HL-60 (cell line): ENCODE measurements at regions not wholly inside any gene's neighbourhood (a gene's known extent, or its start where the extent isn't known, plus 50 kb on each side); places are given as distances from the start of the nearest gene placed in this dataset.

Experiments used
- DNase-seq, 2 experiments: peaks; one replicate each; pipeline ENCODE4 v3.0.0-alpha.2; 2010 to 2020; ENCODE audit warnings: low read depth in 1 of 2, low spot score in 1 of 2
- H3K27ac ChIP-seq: fragments of 250-450 bp; sonication (Bioruptor Pico); replicated peaks from 2 replicates; pipeline ENCODE4 v1.5.1; 2020; ENCODE audit warnings: mild to moderate bottlenecking, moderate library complexity
- H3K27me3 ChIP-seq: fragments of 250-450 bp; sonication (Bioruptor Pico); 2 replicates; pipeline ENCODE4 v1.5.1; 2021; ENCODE audit warnings: mild to moderate bottlenecking, moderate library complexity; ENCODE audit not compliant: insufficient read depth, poor library complexity, severe bottlenecking
- H3K4me3 ChIP-seq: replicated peaks from 2 replicates; pipeline ENCODE4 v1.5.1; 2011; ENCODE audit warnings: mild to moderate bottlenecking, control low read depth, low read length; ENCODE audit not compliant: insufficient read depth
- GABPA ChIP-seq: IDR thresholded peaks from 2 replicates; pipeline ENCODE4 v1.6.1; 2012; ENCODE audit warnings: low read depth
- POLR2AphosphoS5 ChIP-seq: IDR thresholded peaks from 2 replicates; pipeline ENCODE4 v1.6.1; 2012; ENCODE audit warnings: low read depth
- SPI1 ChIP-seq: IDR thresholded peaks from 2 replicates; pipeline ENCODE4 v1.6.1; 2012; ENCODE audit warnings: low read depth, mild to moderate bottlenecking, borderline replicate concordance
- TF ChIP-seq, protein P1 (sequence below): IDR thresholded peaks from 2 replicates; pipeline ENCODE4 v1.6.1; 2012; ENCODE audit warnings: low read depth; ENCODE audit not compliant: insufficient replicate concordance
- TF ChIP-seq, protein P2 (sequence below): IDR thresholded peaks from one replicate; pipeline ENCODE4 v1.5.1; 2011; ENCODE audit warnings: low read length, control low read depth, inconsistent platforms; ENCODE audit not compliant: insufficient read depth

DNA sequence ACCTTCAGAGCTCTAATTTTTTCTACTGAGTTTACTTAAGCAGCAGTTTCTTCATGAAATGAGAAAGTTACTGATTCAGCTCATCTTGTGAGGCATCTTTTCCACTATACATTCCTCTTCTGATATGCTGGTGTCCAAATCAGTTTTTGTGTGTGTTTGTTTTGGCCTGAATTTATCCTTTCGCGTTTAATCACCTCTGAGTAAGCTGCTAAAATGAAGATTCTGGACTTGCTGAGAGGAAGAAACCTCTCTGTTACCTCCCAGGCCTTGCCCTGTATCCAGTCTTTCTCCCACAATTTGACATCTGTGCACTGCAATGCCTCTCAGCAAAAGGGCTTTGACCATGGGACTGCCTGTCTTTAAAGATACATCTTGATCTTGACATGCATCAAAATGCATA lies 536.2 kb upstream of the NRSN1 start:
- TF ChIP-seq POLR2AphosphoS5, result no peak
- Histone ChIP-seq H3K27ac (no peak overlapping the region), H3K27me3 (no peaks in the 10 kb centered on the region), H3K4me3 (no peak overlapping the region)
- DNase-seq, result no peak

DNA sequence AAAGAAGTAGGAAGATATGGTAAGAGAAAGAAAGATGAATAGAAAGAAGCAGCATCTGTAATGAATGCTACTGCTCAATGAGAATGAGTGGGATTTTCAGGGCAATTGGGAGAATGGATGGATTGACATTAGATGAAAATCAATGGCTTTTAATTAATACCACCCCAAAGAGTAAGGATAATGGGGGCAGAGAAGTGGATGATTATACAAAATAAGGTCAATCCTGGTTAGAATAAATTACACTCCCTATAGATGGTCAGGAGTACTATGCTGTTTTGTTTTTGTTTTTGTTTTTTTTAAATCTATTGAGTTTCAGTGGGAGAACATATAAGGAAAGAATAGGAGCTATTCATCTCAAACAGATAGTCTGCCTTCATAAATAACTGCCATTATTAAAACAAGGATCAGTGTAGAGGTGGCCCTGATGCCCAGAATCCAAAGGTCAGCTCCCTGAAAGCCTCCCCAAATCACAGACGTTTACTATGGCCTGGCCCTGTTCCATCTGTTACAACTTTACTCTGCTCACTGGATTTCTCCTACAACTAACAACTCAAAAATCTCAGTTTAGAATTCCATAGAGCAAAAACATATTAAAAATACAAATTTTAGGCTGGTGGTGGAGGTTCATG lies 535.4 kb upstream of the NRSN1 start:
- DNase-seq, result no peak
- Histone ChIP-seq H3K4me3 (no peak overlapping the region), H3K27ac (no peak overlapping the region), H3K27me3 (no peaks in the 10 kb centered on the region)
- TF ChIP-seq, protein P1, sequence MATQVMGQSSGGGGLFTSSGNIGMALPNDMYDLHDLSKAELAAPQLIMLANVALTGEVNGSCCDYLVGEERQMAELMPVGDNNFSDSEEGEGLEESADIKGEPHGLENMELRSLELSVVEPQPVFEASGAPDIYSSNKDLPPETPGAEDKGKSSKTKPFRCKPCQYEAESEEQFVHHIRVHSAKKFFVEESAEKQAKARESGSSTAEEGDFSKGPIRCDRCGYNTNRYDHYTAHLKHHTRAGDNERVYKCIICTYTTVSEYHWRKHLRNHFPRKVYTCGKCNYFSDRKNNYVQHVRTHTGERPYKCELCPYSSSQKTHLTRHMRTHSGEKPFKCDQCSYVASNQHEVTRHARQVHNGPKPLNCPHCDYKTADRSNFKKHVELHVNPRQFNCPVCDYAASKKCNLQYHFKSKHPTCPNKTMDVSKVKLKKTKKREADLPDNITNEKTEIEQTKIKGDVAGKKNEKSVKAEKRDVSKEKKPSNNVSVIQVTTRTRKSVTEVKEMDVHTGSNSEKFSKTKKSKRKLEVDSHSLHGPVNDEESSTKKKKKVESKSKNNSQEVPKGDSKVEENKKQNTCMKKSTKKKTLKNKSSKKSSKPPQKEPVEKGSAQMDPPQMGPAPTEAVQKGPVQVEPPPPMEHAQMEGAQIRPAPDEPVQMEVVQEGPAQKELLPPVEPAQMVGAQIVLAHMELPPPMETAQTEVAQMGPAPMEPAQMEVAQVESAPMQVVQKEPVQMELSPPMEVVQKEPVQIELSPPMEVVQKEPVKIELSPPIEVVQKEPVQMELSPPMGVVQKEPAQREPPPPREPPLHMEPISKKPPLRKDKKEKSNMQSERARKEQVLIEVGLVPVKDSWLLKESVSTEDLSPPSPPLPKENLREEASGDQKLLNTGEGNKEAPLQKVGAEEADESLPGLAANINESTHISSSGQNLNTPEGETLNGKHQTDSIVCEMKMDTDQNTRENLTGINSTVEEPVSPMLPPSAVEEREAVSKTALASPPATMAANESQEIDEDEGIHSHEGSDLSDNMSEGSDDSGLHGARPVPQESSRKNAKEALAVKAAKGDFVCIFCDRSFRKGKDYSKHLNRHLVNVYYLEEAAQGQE, result no peak
- TF ChIP-seq, protein P2, sequence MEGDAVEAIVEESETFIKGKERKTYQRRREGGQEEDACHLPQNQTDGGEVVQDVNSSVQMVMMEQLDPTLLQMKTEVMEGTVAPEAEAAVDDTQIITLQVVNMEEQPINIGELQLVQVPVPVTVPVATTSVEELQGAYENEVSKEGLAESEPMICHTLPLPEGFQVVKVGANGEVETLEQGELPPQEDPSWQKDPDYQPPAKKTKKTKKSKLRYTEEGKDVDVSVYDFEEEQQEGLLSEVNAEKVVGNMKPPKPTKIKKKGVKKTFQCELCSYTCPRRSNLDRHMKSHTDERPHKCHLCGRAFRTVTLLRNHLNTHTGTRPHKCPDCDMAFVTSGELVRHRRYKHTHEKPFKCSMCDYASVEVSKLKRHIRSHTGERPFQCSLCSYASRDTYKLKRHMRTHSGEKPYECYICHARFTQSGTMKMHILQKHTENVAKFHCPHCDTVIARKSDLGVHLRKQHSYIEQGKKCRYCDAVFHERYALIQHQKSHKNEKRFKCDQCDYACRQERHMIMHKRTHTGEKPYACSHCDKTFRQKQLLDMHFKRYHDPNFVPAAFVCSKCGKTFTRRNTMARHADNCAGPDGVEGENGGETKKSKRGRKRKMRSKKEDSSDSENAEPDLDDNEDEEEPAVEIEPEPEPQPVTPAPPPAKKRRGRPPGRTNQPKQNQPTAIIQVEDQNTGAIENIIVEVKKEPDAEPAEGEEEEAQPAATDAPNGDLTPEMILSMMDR, result no peak
- TF ChIP-seq GABPA (no peak), SPI1 (no peak), POLR2AphosphoS5 (no peak)

DNA sequence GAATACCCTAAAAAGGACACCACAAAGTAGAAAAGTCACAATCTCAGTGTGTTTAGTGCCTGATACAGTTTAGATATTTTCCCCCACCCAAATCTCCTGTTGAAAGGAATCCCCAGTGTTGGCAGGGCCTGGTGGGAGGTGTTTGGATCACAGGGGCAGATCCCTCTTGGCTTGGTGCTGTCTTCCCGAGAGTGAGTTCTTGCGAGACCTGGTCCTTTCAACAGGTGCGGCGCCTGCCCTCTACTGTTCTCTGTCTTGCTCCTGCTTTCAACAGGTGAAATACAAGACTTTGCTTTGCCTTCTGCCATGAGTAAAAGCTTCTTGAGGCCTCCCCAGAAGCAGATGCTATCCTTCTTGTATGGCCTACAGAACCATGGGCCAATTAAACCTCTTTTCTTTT lies 534.3 kb upstream of the NRSN1 start:
- TF ChIP-seq GABPA (no peak), POLR2AphosphoS5 (no peak), SPI1 (no peak)
- TF ChIP-seq, protein P1, result no peak
- TF ChIP-seq, protein P2, result no peak
- Histone ChIP-seq H3K27ac (no peak overlapping the region), H3K27me3 (no peaks in the 10 kb centered on the region), H3K4me3 (no peak overlapping the region)
- no peak for DNase-seq

DNA sequence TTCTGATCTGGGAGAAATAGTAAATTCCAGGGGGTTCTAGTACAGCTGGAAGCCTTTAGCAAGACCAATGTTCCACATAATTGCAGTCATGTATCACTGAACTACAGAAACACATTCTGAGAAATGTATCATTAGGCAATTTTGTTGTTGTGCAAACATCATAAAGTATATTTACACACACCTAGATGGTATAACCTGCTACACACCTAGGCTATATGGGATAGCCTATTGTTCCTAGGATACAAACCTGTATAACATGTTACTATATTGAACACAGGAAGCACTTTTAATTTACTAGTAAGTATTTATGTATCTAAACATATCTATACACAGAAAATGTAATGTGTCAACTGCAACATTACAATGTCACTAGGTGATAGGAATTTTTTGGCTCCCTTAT lies 525.9 kb upstream of the NRSN1 start:
- Histone ChIP-seq H3K27me3 (no peaks in the 10 kb centered on the region), H3K27ac (no peak overlapping the region), H3K4me3 (no peak overlapping the region)
- TF ChIP-seq, protein P2, result no peak
- TF ChIP-seq GABPA, result no peak
- no peak for TF ChIP-seq POLR2AphosphoS5
- DNase-seq, result no peak
